Esophagus squamous epithelium (tissue), 5 donors: ENCODE measurements at regions not wholly inside any gene's neighbourhood (a gene's known extent, or its start where the extent isn't known, plus 50 kb on each side); places are given as distances from the start of the nearest gene placed in this dataset.
A peak's percentile ranks its signal among the peaks of the same experiment; 100 is the strongest.

ENCODE experiments used
- DNase-seq: peaks from one replicate; lab custom pipeline; 2025; lab: John Stamatoyannopoulos, UW
- H3K27ac ChIP-seq, 4 donors: fragments of 200-600 bp; sonication (generic); one replicate each; pipeline ENCODE4 v1.5.1; 2016 to 2019; ENCODE audit warnings: mild to moderate bottlenecking in 1 of 4
- H3K27me3 ChIP-seq, 4 donors: fragments of 200-600 bp; sonication (generic); 1 replicate in 3 of 4; 2 replicates in 1 of 4; pipeline versions ENCODE4 v1.5.1 to v1.6.0; 2017 to 2021; ENCODE audit warnings: antibody characterized with exemption in 1 of 4
- H3K36me3 ChIP-seq, 3 donors: fragments of 200-600 bp; sonication (generic); one replicate each; pipeline ENCODE4 v1.5.1; 2016 to 2019
- H3K4me1 ChIP-seq, 3 donors: fragments of 200-600 bp; sonication (generic); one replicate each; pipeline ENCODE4 v1.5.1; 2017 to 2019
- H3K4me3 ChIP-seq, 4 donors: fragments of 200-600 bp; sonication (generic); 1 replicate in 3 of 4; 2 replicates in 1 of 4; pipeline ENCODE4 v1.5.1; 2016 to 2019; ENCODE audit warnings: mild to moderate bottlenecking in 2 of 4, moderate library complexity in 1 of 4
- H3K9me3 ChIP-seq, 3 donors: fragments of 200-600 bp; sonication (generic); one replicate each; pipeline ENCODE4 v1.5.1; 2016 to 2019
- POLR2A ChIP-seq, 4 donors: fragments of 450-650 bp; IDR thresholded peaks; one replicate each; pipeline ENCODE4 v1.6.1; 2017; ENCODE audit warnings: antibody characterized with exemption in 4 of 4, mild to moderate bottlenecking in 4 of 4, moderate library complexity in 3 of 4
- WGBS, 2 donors: methylation state at CpG; one replicate each; pipeline ENCODE4 v1.1.5; 2018; 5-methylcytosine and 5-hydroxymethylcytosine counted together
- intact Hi-C: fragments of 100-400 bp; cut with DNase I; formaldehyde crosslinking; loops from one replicate; pipeline ENCODE4 v1.15.0; 2022
- TF ChIP-seq, protein P1 (sequence below), 6 experiments: fragments of 450-650 bp in 4 of 6; fragments of 200-600 bp in 2 of 6; sonication (generic) in 2 of 6; IDR thresholded peaks; one replicate each; pipeline ENCODE4 v1.5.1; 2016 to 2019; ENCODE audit warnings: antibody characterized with exemption in 6 of 6, mild to moderate bottlenecking in 4 of 6, moderate library complexity in 4 of 6
- donor health status: DM: yes; HTN: yes; CAD: no.

GRCh38 chr6:130694606-130695005, 132.6 kb upstream of the SMLR1 start:
- DNase-seq = no peak
- intact Hi-C loops = loop anchor here (5.0 kb wide), 1 partner anchor 372 kb away; no protein-coding TSS in a partner anchor
- no peak for TF ChIP-seq POLR2A (IDR thresholded peaks at IDR 0.05)
- TF ChIP-seq, protein P1, sequence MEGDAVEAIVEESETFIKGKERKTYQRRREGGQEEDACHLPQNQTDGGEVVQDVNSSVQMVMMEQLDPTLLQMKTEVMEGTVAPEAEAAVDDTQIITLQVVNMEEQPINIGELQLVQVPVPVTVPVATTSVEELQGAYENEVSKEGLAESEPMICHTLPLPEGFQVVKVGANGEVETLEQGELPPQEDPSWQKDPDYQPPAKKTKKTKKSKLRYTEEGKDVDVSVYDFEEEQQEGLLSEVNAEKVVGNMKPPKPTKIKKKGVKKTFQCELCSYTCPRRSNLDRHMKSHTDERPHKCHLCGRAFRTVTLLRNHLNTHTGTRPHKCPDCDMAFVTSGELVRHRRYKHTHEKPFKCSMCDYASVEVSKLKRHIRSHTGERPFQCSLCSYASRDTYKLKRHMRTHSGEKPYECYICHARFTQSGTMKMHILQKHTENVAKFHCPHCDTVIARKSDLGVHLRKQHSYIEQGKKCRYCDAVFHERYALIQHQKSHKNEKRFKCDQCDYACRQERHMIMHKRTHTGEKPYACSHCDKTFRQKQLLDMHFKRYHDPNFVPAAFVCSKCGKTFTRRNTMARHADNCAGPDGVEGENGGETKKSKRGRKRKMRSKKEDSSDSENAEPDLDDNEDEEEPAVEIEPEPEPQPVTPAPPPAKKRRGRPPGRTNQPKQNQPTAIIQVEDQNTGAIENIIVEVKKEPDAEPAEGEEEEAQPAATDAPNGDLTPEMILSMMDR (IDR thresholded peaks at IDR 0.05) = no peak

GRCh38 chr6:130696806-130697205, 130.4 kb upstream of the SMLR1 start:
- Histone ChIP-seq H3K36me3 (no peaks in the 10 kb centered on the region), H3K4me3 (no peak overlapping the region), H3K9me3 (no peaks in the 10 kb centered on the region), H3K27me3 (peaks cover 0 to 5% (median 0%) of the 10 kb centered on the region in 4 donors), H3K27ac (no peak overlapping the region), H3K4me1 (peaks cover 0 to 4% (median 0%) of the 10 kb centered on the region in 3 donors)
- TF ChIP-seq, protein P1 (IDR thresholded peaks at IDR 0.05) = no peak
- 81 to 90% methylated on average over 3 of the region's 3 CpGs for WGBS, 2 donors
- intact Hi-C loops = loop anchor here (5.0 kb wide), 1 partner anchor 375 kb away; no protein-coding TSS in a partner anchor
- no peak for DNase-seq

More at GRCh38 chr6:130694606-130695005, 132.6 kb upstream of the SMLR1 start:
- WGBS, 2 donors = 87 to 92% methylated on average over 4 of the region's 4 CpGs
- Histone ChIP-seq H3K9me3 (no peaks in the 10 kb centered on the region), H3K4me1 (peaks cover 0 to 4% (median 0%) of the 10 kb centered on the region in 3 donors), H3K36me3 (no peaks in the 10 kb centered on the region), H3K27me3 (no peaks in the 10 kb centered on the region), H3K4me3 (no peak overlapping the region), H3K27ac (no peak overlapping the region)

DNA sequence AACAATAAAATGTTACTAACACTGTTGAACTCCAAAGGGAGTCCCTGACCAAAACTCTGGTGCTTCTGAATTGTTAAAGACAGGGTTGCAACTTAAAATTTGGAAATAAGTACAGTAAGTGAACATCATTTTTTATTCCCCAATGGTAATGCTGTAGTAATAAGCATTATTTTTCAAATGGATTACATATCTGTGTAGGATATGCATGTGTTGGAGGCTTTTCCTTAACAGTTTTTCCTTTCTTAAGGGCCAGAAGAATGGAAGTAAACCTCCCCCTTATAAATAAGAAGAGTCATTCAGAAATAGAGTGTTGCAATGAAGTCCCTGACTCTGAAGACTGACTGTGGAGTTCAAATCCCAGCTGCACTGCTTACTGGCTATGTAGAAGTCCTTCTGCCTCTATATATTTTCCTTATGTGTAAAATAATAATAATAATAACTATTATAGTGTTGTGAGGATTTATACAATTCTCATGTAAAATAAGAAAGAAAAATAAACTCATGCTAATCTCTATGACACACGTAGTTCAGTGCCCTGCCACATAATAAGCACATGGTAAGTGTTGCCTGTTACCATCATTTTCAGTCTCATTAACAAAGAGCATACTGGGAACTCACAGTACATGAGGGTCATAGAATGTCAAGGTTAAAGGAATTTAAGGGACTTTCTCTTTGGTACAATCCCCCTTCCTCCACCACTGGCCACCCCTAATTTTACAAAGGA, 129.8 kb upstream of the SMLR1 start:
- Histone ChIP-seq H3K9me3 (no peaks in the 10 kb centered on the region), H3K4me3 (no peak overlapping the region), H3K36me3 (no peaks in the 10 kb centered on the region), H3K27ac (no peak overlapping the region), H3K4me1 (peaks cover 0 to 4% (median 0%) of the 10 kb centered on the region in 3 donors), H3K27me3 (peaks cover 0 to 11% (median 0%) of the 10 kb centered on the region in 4 donors)
- DNase-seq = no peak
- 7 to 32% methylated on average over 1 of the region's 1 CpG for WGBS, 2 donors
- intact Hi-C loops = loop anchor here (5.0 kb wide), 1 partner anchor 375 kb away; no protein-coding TSS in a partner anchor
- TF ChIP-seq, protein P1 (IDR thresholded peaks at IDR 0.05) = no peak

DNA sequence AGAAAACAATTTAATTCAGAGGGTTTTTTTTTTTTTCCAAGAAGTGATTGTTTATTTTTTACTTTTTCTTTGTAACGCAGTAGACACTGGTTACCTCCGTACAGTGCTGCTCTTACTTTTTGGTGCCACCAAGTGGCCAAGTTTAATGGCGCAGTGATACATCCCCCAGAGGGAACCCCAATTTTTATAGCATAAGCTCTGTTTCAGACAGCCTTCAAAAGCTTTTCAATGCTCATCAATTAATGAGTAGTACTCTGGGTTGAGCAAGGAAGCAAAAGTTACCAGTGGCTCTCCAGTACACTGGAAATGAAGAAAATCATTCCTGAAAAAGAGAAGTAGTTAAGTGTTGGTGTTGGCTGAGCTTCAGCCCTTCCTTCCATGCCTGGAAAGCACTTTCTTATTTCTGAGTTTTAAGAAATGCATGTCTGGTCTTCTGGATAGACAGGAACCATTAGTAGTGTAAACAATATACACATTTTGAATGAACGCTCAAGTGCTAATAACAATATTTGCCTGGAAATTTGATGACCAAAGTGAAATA, 129.1 kb upstream of the SMLR1 start:
- intact Hi-C loops = loop anchor here (5.0 kb wide), 1 partner anchor 376 kb away; no protein-coding TSS in a partner anchor
- TF ChIP-seq POLR2A (IDR thresholded peaks at IDR 0.05) = no peak
- TF ChIP-seq, protein P1 (IDR thresholded peaks at IDR 0.05) = peak; percentile 45 to 79 (median 68)
- WGBS, 2 donors = 9 to 18% methylated on average over 4 of the region's 4 CpGs

DNA sequence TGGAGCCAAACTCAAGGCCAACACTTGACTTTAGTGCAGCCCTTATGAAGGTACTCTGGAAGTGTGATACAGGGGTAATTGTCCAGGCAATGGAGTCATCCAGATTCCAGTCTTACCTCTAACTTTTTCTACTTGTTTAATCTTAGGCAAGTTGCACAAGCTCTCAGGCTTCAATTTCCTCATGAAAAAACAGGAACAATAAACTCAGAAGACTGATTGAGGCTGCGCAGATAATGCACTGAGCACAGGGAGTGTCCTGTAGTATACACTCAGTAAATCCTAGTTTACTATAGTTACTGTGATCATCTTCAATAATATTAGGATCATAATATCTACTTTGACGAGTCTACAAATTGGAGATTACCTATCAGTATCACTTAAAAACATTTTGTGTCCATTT, 127.5 kb upstream of the SMLR1 start:
- WGBS, 2 donors = 91 to 95% methylated on average over 2 of the region's 2 CpGs
- TF ChIP-seq, protein P1 (IDR thresholded peaks at IDR 0.05) = no peak
- TF ChIP-seq POLR2A (IDR thresholded peaks at IDR 0.05) = no peak
- Histone ChIP-seq H3K4me1 (peaks cover 0 to 4% (median 0%) of the 10 kb centered on the region in 3 donors), H3K4me3 (no peak overlapping the region), H3K9me3 (no peaks in the 10 kb centered on the region), H3K36me3 (no peaks in the 10 kb centered on the region), H3K27ac (no peak overlapping the region), H3K27me3 (peaks cover 0 to 12% (median 0%) of the 10 kb centered on the region in 4 donors)
- no peak for DNase-seq
- intact Hi-C loops = loop anchor here (5.0 kb wide), 1 partner anchor 377 kb away; no protein-coding TSS in a partner anchor

More for the DNA sequence above, 129.1 kb upstream of the SMLR1 start:
- Histone ChIP-seq H3K9me3 (no peaks in the 10 kb centered on the region), H3K4me1 (peaks cover 0 to 4% (median 0%) of the 10 kb centered on the region in 3 donors), H3K27me3 (peaks cover 0 to 12% (median 0%) of the 10 kb centered on the region in 4 donors), H3K4me3 (no peak overlapping the region), H3K27ac (no peak overlapping the region), H3K36me3 (no peaks in the 10 kb centered on the region)
- DNase-seq = no peak
